Neuronal stem cell (in vitro differentiated cells): ENCODE measurements at regions not wholly inside any gene's neighbourhood (a gene's known extent, or its start where the extent isn't known, plus 50 kb on each side); places are given as distances from the start of the nearest gene placed in this dataset.
A peak's percentile ranks its signal among the peaks of the same experiment; 100 is the strongest.

Experiments
- DNase-seq: peaks from one replicate; pipeline ENCODE4 v3.0.0-alpha.2; 2013; ENCODE audit warnings: low spot score
- H2AFZ ChIP-seq: one replicate; pipeline ENCODE4 v1.6.1; 2013; ENCODE audit warnings: mild to moderate bottlenecking, low read length, inconsistent platforms
- H2AK5ac ChIP-seq: 2 replicates; pipeline ENCODE4 v1.6.1; 2013; ENCODE audit warnings: low read depth, mild to moderate bottlenecking, inconsistent platforms, low read length, moderate library complexity, mixed read lengths
- H2BK120ac ChIP-seq: 2 replicates; pipeline ENCODE4 v1.6.1; 2013; ENCODE audit warnings: low read depth, mild to moderate bottlenecking, inconsistent platforms, low read length, moderate library complexity, mixed read lengths
- H2BK12ac ChIP-seq: one replicate; pipeline ENCODE4 v1.6.1; 2013; ENCODE audit warnings: low read length, inconsistent platforms
- H2BK15ac ChIP-seq: 2 replicates; pipeline ENCODE4 v1.6.1; 2013; ENCODE audit warnings: mild to moderate bottlenecking, low read length, inconsistent platforms, mixed read lengths
- H2BK5ac ChIP-seq: one replicate; pipeline ENCODE4 v1.6.1; 2013; ENCODE audit warnings: inconsistent platforms, mild to moderate bottlenecking, low read length, moderate library complexity
- H3K14ac ChIP-seq: one replicate; pipeline ENCODE4 v1.6.1; 2013; ENCODE audit warnings: low read length, inconsistent platforms
- H3K18ac ChIP-seq: 2 replicates; pipeline ENCODE4 v1.6.1; 2013; ENCODE audit warnings: low read length, inconsistent platforms
- H3K23ac ChIP-seq: 2 replicates; pipeline ENCODE4 v1.6.1; 2013; ENCODE audit warnings: low read depth, mild to moderate bottlenecking, mixed read lengths, low read length, inconsistent platforms; ENCODE audit not compliant: poor library complexity
- H3K27ac ChIP-seq: replicated peaks from 3 replicates; pipeline ENCODE4 v1.5.1; 2013; ENCODE audit warnings: low read length, inconsistent platforms
- H3K27me3 ChIP-seq, 3 experiments: 2 replicates each; pipeline ENCODE4 v1.6.1; 2013; ENCODE audit warnings: low read length in 3 of 3, mild to moderate bottlenecking in 2 of 3, inconsistent platforms in 1 of 3, low read depth in 1 of 3, mixed read lengths in 1 of 3, moderate library complexity in 1 of 3; ENCODE audit not compliant: control insufficient read depth in 3 of 3, insufficient read depth in 3 of 3
- H3K36me3 ChIP-seq, 2 donors: replicated peaks in 1 of 2; 2 replicates each; pipeline ENCODE4 v1.6.1; 2013; ENCODE audit warnings: low read length in 2 of 2; ENCODE audit not compliant: control insufficient read depth in 2 of 2, insufficient read depth in 2 of 2
- H3K4ac ChIP-seq: 2 replicates; pipeline ENCODE4 v1.6.1; 2013; ENCODE audit warnings: inconsistent platforms, mild to moderate bottlenecking, low read length, moderate library complexity
- H3K4me1 ChIP-seq, 2 donors: 1 replicate in 1 of 2; 2 replicates in 1 of 2; pipeline ENCODE4 v1.6.1; 2013; ENCODE audit warnings: low read length in 2 of 2, low read depth in 1 of 2; ENCODE audit not compliant: control insufficient read depth in 2 of 2, insufficient read depth in 1 of 2
- H3K4me2 ChIP-seq: one replicate; pipeline ENCODE4 v1.6.1; 2013; ENCODE audit warnings: mild to moderate bottlenecking, low read length, inconsistent platforms; ENCODE audit not compliant: insufficient read depth, poor library complexity, severe bottlenecking
- H3K4me3 ChIP-seq, 2 donors: 2 replicates each; pipeline ENCODE4 v1.5.1; 2013; ENCODE audit warnings: low read length in 2 of 2, mild to moderate bottlenecking in 2 of 2, inconsistent platforms in 1 of 2, moderate library complexity in 1 of 2
- H3K79me1 ChIP-seq: one replicate; pipeline ENCODE4 v1.6.1; 2013; ENCODE audit warnings: low read depth, mild to moderate bottlenecking, inconsistent platforms, low read length, moderate library complexity
- H3K9ac ChIP-seq: one replicate; pipeline ENCODE4 v1.6.1; 2013; ENCODE audit warnings: mild to moderate bottlenecking, low read depth, low read length, inconsistent platforms; ENCODE audit not compliant: poor library complexity
- H3K9me3 ChIP-seq, 2 donors: replicated peaks in 1 of 2; 2 replicates each; pipeline versions ENCODE3 to v1.6.1; 2013; ENCODE audit warnings: low read length in 2 of 2, mild to moderate bottlenecking in 2 of 2, inconsistent platforms in 1 of 2, low read depth in 1 of 2, mixed read lengths in 1 of 2, moderate library complexity in 1 of 2; ENCODE audit not compliant: control insufficient read depth in 2 of 2, insufficient read depth in 1 of 2
- H4K8ac ChIP-seq: one replicate; pipeline ENCODE4 v1.6.1; 2013; ENCODE audit warnings: low read depth, mild to moderate bottlenecking, inconsistent platforms, low read length, moderate library complexity
- H4K91ac ChIP-seq: one replicate; pipeline ENCODE4 v1.6.1; 2013; ENCODE audit warnings: low read length, low read depth, mild to moderate bottlenecking, inconsistent platforms; ENCODE audit not compliant: poor library complexity
- WGBS, 2 donors: extraction: QIAGEN DNeasy Blood & Tissue Kit; methylation state at CpG; one replicate each; pipeline ENCODE4 v1.1.7; 2013; ENCODE audit warnings: missing lambda C conversion rate in 2 of 2, mixed read lengths in 1 of 2; ENCODE audit not compliant: insufficient read length in 2 of 2, insufficient replicate concordance in 1 of 2; ENCODE audit errors: extremely low coverage in 2 of 2; 5-methylcytosine and 5-hydroxymethylcytosine counted together

DNA sequence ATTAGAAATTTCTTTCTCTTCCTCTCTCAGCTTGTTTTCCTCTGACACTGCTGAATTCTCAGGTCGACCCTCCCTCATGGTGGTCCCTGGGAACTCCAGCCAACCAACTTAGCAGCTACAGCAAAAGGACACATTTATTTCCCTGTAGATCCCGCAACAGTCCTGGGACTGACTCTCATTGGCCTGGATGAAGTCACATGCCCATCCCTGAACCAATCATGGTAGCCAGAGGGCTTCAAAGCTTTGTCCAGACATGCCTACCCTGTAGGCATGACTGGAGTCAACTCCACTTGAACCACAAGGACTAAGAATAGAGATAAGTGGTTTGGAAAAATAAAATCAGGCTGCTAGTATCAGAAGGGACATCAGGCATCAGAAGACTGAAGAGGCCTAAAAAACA, 84.6 kb upstream of the LRRC55 start:
- Histone ChIP-seq H2BK12ac (no peak overlapping the region), H2BK120ac (no peak overlapping the region)
- no CpG with 5 or more reads among the region's 2 CpGs for WGBS, 2 donors

DNA sequence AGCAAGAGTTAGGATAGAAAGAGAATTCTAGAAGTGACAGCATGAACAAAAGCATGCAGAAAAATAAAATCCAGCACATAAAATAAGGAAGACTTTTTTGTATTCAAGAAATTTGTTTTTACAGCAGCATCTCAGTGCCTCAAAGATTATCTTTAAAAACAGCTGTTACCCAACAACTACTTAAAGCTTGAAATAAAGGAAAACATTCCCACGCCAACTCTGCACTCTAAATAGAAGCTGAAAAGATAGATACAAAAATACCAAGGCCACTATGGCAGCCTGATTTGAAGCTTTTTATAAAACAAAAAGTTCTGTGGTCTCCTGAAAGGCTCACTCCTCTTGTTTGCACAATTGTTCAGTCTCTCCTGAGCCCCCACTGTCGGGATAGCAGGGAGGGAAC, 83.6 kb upstream of the LRRC55 start:
- H4K91ac ChIP-seq, result no peak overlapping the region
- H3K27me3 ChIP-seq, result no peaks in the 10 kb centered on the region
- H2BK15ac ChIP-seq, result no peak overlapping the region
- no peak overlapping the region for H2AK5ac ChIP-seq
- no peak overlapping the region for H3K23ac ChIP-seq
- H2BK12ac ChIP-seq, result no peak overlapping the region
- H3K27ac ChIP-seq, result no peak overlapping the region
- no peak overlapping the region for H3K18ac ChIP-seq
- H3K4me3 ChIP-seq, result no peak overlapping the region
- peaks cover 0 to 4% of the 10 kb centered on the region in 2 donors for H3K4me1 ChIP-seq
- H3K4me2 ChIP-seq, result no peak overlapping the region
- no peaks in the 10 kb centered on the region for H3K79me1 ChIP-seq
- no peak overlapping the region for H4K8ac ChIP-seq
- WGBS, 2 donors, result no CpG with 5 or more reads among the region's 2 CpGs
- DNase-seq, result no peak
- no peak overlapping the region for H2AFZ ChIP-seq
- H3K9me3 ChIP-seq, result no peaks in the 10 kb centered on the region
- no peak overlapping the region for H2BK5ac ChIP-seq
- H2BK120ac ChIP-seq, result no peak overlapping the region
- H3K4ac ChIP-seq, result no peak overlapping the region
- H3K9ac ChIP-seq, result no peak overlapping the region
- no peaks in the 10 kb centered on the region for H3K36me3 ChIP-seq
- H3K14ac ChIP-seq, result no peak overlapping the region

More for the DNA sequence above, 84.6 kb upstream of the LRRC55 start:
- H2BK5ac ChIP-seq, result no peak overlapping the region
- no peaks in the 10 kb centered on the region for H3K9me3 ChIP-seq
- no peak overlapping the region for H3K27ac ChIP-seq
- H3K36me3 ChIP-seq, result no peaks in the 10 kb centered on the region
- H3K4ac ChIP-seq, result no peak overlapping the region
- H3K4me1 ChIP-seq, result peaks cover 0 to 4% of the 10 kb centered on the region in 2 donors
- H2AFZ ChIP-seq, result peak overlapping the region; percentile 11
- H4K91ac ChIP-seq, result no peak overlapping the region
- H3K9ac ChIP-seq, result no peak overlapping the region
- peak overlapping the region; percentile 59 for H3K14ac ChIP-seq
- H3K27me3 ChIP-seq, result no peaks in the 10 kb centered on the region
- H3K4me3 ChIP-seq, result no peak overlapping the region
- no peak overlapping the region for H2BK15ac ChIP-seq
- no peak overlapping the region for H3K4me2 ChIP-seq
- H3K23ac ChIP-seq, result no peak overlapping the region
- no peak overlapping the region for H4K8ac ChIP-seq
- no peaks in the 10 kb centered on the region for H3K79me1 ChIP-seq
- DNase-seq, result no peak
- no peak overlapping the region for H2AK5ac ChIP-seq
- H3K18ac ChIP-seq, result no peak overlapping the region

GRCh38 chr11:57100638-57101331, 81.0 kb upstream of the LRRC55 start:
- H4K8ac ChIP-seq, result no peak overlapping the region
- H2BK5ac ChIP-seq, result no peak overlapping the region
- no peak overlapping the region for H2AFZ ChIP-seq
- no peak overlapping the region for H3K4me3 ChIP-seq
- no peak overlapping the region for H3K14ac ChIP-seq
- H2BK15ac ChIP-seq, result no peak overlapping the region
- H3K4me1 ChIP-seq, result peaks cover 0 to 4% of the 10 kb centered on the region in 2 donors
- H2BK120ac ChIP-seq, result no peak overlapping the region
- H3K27me3 ChIP-seq, result no peaks in the 10 kb centered on the region
- no CpG with 5 or more reads among the region's 5 CpGs for WGBS, 2 donors
- H3K23ac ChIP-seq, result no peak overlapping the region
- H3K27ac ChIP-seq, result no peak overlapping the region
- H3K18ac ChIP-seq, result no peak overlapping the region
- H3K4ac ChIP-seq, result no peak overlapping the region
- H4K91ac ChIP-seq, result no peak overlapping the region
- H3K9ac ChIP-seq, result no peak overlapping the region
- H3K36me3 ChIP-seq, result no peaks in the 10 kb centered on the region
- peaks cover 1 to 3% of the 10 kb centered on the region in 2 donors for H3K9me3 ChIP-seq
- no peak for DNase-seq
- H3K4me2 ChIP-seq, result no peak overlapping the region
- no peak overlapping the region for H2BK12ac ChIP-seq
- no peak overlapping the region for H2AK5ac ChIP-seq
- H3K79me1 ChIP-seq, result no peaks in the 10 kb centered on the region

- Histone ChIP-seq H3K79me1 (no peaks in the 10 kb centered on the region), H3K36me3 (no peaks in the 10 kb centered on the region), H3K18ac (no peak overlapping the region), H2BK120ac (no peak overlapping the region), H4K91ac (no peak overlapping the region), H3K27me3 (no peaks in the 10 kb centered on the region), H3K14ac (no peak overlapping the region), H3K4ac (no peak overlapping the region), H2BK5ac (no peak overlapping the region), H3K9me3 (peaks cover 1 to 8% of the 10 kb centered on the region in 2 donors), H2BK15ac (no peak overlapping the region), H2BK12ac (no peak overlapping the region), H3K27ac (no peak overlapping the region), H2AFZ (no peak overlapping the region), H3K4me3 (no peak overlapping the region), H3K4me1 (peaks cover 0 to 4% of the 10 kb centered on the region in 2 donors), H4K8ac (no peak overlapping the region), H3K9ac (no peak overlapping the region), H3K23ac (no peak overlapping the region), H2AK5ac (no peak overlapping the region), H3K4me2 (no peak overlapping the region)
- no peak for DNase-seq
- no CpG with 5 or more reads among the region's 6 CpGs for WGBS, 2 donors
Measured at GRCh38 chr11:57103899-57104605, 77.7 kb upstream of the LRRC55 start.
